TTC549 (cell line): ENCODE measurements at regions not wholly inside any gene's neighbourhood (a gene's known extent, or its start where the extent isn't known, plus 50 kb on each side); places are given as distances from the start of the nearest gene placed in this dataset.

Source experiments
- FAIRE-seq: peaks from 2 replicates; lab custom pipeline; 2012; peaks lifted over from hg19 to GRCh38; lab: Jason Lieb, UNC

DNA sequence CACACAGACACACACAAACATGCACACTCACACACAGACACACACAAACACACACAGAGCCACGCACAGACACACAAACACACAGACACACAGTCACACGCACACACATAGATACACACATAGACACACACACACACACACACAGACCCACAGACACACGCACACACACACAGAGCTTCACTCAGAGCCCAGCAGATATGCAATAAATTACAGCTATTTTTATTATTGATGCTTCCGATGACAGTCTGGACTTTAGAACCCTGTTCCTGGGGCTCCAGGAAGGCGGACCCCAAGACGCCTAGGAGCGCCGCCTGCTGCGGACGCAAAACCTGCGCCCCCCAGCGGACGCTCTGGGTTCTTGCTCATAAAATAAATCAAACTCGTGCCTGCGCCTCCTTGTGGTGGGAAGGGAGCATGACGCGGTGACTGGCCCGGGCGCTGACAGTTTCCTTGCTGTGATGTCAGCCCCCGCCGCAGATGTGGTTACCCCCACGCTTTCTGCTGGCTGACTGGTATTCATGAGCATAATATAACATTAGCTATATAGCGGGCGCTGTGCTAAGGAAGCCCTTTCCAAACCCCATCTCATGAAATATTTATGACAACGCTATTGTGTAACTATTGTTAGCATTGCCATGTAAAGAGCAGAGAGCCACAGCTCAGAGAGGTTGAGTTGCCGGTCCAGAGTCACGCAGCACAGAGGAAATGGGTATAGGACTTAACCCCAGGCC is 64.4 kb upstream of the TM9SF2 start:
- no peak for FAIRE-seq

DNA sequence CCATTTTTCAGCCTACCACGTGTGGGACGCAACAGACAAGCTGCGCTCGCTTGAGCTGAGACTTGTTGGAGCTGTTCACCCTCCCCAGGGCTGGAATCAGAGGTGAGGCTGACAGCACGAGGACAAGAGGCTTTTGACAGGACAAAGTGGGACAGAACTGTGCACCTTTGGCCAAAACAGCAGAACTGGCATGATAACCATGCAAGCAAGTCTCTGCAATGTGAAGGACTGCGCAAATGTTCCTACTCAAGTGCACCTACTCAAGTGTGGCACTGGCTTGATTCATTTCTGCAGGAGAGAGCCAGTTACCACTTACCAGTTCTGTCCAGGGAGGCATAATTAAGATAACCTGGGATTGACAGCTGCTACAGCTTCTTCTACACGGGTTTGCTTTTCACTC is 62.2 kb upstream of the TM9SF2 start:
- FAIRE-seq: no peak

DNA sequence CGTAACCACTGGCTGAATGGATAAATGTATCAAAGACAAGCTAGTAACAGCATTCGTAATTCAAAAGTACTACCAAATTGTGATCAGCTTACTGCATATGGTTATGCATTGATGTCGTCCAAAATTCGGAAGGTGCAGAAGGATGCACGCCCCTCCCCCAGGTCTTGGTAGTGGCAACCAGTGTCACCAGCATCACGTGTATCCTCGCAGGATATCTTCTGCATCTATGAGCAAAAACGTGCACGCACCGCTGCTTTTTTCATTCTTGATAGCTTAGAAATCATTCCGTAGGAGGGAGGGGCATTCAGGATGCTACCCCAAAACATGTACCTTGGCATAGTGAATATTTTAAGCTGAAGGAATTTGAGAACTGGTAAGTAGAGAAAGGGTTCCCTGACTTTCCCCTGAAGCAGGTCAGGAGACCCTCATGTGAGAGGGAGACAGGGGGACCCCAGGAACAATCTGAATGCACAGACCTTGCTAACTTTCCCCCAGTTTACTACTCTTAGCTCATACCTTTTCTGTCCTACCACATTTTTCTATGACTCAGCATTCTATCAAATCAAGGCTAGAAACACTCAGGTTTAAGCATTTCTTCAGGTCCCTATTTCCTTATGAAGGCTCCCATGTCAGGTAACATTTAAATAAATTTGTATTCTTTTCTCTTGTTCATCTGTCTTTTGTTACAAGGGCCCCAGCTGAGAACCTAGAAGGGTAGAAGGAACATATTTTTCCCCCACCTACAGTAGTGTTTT is 61.2 kb upstream of the TM9SF2 start:
- no peak for FAIRE-seq

DNA sequence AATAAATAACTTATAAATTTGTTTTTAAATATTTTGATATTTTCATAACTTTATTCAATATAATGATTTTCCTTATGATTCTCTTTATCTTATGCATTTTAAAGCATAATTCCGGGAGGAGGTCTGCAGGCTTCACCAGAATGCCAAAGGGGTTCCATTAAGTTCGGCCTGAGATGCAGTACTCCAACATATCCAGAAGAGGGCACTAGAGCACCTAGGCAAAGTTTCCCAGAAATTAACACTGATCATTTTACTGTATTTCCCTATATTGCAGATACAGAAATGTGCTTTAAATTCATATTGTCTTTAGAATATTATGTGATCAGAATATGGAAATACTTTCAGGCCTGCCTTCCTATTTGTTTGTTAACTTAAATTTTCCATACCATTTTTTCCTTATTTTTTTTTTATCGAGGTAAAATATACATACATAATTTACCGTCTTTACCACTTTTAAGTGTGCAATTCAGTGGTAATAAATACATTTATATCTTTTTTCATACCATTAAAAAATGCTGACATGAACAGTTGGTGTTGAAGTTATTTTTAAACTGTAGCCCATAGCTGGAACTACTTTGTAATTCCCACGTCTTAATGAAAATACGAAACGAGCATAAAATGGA is 58.9 kb upstream of the TM9SF2 start:
- peak; percentile 87 for FAIRE-seq

DNA sequence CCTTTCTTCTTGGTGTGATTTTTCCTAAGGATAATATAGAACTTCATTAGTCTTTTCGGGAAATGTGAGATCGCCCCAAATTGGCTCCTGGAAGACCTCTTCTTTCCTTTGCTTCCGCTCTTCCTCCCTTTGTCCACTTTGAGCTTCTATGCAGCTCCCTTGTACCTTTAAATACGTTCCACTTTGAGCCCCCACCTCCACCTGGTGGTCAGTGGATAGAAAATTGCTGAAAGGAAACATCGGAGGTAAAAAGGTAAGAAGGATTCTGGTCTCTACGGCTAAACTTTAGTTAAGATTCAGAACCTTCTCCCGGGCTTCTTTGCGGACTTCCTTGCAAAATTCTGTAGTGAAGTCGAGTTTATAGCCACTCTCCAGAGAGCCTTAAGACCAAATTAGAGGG is 55.0 kb upstream of the TM9SF2 start:
- no peak for FAIRE-seq

DNA sequence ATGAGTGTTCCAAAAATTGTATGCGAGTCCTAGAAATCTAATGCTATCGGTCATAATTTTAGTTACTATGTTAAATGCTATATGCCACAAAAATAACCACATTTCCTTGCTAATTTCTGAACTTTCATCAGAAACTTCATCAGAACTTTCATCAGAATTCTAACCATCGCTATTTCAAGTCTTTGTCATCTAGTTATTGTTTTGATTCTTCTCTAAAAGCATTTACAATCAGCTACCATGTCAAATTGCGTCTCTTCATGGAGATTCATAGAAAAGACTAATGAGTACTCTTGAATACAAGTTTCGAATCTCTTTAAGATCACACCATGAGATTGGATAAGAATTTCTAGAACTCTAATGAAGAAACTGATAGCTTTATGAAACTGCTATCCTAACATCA is 52.7 kb upstream of the TM9SF2 start:
- FAIRE-seq: no peak

DNA sequence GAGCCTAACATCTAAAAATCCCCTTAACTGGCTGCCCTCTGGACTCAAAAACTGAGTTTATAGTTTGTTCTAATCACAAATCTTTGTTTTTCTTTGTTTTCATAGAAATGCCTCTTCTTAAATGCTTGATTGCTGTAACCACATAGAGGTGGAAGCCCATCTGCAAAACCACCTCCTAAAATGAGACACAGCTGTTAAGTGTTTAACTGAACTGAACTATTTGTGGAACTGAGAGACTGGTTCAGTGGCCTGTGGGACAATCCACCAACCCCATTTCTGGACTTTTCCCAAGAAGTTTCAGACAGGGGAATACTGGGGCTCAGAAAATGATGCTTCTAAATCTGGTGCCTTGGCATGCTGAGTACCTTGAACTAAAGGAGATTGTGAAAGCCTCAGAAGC is 50.9 kb upstream of the TM9SF2 start:
- FAIRE-seq: no peak
